ENCODE measurements at regions not wholly inside any gene's neighbourhood (a gene's known extent, or its start where the extent isn't known, plus 50 kb on each side); places are given as distances from the start of the nearest gene placed in this dataset.

DNA sequence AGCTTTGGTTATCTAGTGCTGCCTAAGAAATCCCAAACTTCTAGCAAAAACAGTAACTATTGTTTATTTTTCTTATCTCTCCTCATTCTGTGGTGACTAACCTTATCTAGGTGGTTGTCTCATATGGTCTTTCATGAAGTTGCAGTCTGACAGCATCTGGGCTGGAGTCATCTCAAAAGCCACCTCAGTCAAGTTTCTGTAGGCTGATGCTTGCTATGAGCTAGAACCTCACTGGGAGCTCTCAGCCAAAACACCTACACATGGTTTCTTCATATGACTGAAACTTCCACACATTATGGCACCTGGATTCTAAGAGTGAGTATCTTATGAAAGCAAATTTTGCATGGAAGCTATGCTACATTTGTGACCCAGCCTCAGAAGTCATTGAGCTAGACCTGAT, 596.4 kb upstream of the VRK2 start:
- DNase-seq (ENCODE audit: low read depth) (no peak), FAIRE-seq (no peak)
- no peaks in the 10 kb centered on the region for H3K27me3 ChIP-seq (ENCODE audit: control insufficient read depth, insufficient read depth, low read length)
- no peaks in the 10 kb centered on the region for H3K36me3 ChIP-seq (ENCODE audit: control insufficient read depth, insufficient read depth, low read length)
- no peak overlapping the region for H3K4me3 ChIP-seq (ENCODE audit: low read depth, low read length)
- TF ChIP-seq, protein P1, sequence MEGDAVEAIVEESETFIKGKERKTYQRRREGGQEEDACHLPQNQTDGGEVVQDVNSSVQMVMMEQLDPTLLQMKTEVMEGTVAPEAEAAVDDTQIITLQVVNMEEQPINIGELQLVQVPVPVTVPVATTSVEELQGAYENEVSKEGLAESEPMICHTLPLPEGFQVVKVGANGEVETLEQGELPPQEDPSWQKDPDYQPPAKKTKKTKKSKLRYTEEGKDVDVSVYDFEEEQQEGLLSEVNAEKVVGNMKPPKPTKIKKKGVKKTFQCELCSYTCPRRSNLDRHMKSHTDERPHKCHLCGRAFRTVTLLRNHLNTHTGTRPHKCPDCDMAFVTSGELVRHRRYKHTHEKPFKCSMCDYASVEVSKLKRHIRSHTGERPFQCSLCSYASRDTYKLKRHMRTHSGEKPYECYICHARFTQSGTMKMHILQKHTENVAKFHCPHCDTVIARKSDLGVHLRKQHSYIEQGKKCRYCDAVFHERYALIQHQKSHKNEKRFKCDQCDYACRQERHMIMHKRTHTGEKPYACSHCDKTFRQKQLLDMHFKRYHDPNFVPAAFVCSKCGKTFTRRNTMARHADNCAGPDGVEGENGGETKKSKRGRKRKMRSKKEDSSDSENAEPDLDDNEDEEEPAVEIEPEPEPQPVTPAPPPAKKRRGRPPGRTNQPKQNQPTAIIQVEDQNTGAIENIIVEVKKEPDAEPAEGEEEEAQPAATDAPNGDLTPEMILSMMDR (IDR thresholded peaks at IDR 0.05; ENCODE audit: insufficient read depth, low read length, severe bottlenecking), result no peak

DNA sequence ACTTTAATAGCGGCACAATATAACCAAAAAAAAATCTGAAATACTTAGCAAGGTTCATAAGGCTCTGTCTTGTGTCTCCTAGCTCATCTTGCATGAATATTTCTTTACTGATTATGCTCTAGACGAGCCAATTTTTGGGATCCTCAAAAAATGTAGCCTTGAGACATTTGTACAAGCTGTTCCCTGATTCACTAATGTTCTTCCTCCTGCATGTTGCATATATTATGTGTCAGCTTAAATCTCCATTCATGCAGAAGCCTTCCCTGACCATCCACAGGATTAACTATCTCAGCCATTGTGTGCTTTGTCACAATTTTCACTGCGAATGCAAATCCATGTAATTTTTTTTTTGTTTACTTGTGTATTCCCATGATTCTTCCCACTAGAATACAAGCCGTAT, 594.0 kb upstream of the VRK2 start:
- DNase-seq (ENCODE audit: low read depth) (no peak), FAIRE-seq (no peak)
- Histone ChIP-seq H3K36me3 (ENCODE audit: control insufficient read depth, insufficient read depth, low read length) (no peaks in the 10 kb centered on the region), H3K27me3 (ENCODE audit: control insufficient read depth, insufficient read depth, low read length) (no peaks in the 10 kb centered on the region), H3K4me3 (ENCODE audit: low read depth, low read length) (no peak overlapping the region)
- TF ChIP-seq, protein P1 (IDR thresholded peaks at IDR 0.05; ENCODE audit: insufficient read depth, low read length, severe bottlenecking), result no peak

DNA sequence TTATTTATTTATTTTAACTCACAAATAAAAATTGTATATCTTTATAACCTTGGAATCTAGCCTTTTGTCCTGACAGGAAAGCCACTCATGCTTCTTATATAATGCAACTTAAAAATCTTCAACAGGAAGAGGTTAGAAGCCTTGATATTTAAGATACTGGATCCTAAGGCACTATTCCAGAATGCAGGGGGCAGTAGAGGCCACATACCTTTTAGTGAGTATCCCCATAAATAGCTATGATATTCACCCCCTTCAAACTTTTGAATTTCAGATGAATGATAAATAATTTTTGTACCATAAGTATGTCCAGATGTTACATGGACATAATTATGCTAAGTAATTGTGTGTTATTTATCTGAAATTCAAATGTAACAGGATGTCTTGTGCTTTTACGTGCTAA, 592.7 kb upstream of the VRK2 start:
- Histone ChIP-seq H3K27me3 (ENCODE audit: control insufficient read depth, insufficient read depth, low read length) (no peaks in the 10 kb centered on the region), H3K36me3 (ENCODE audit: control insufficient read depth, insufficient read depth, low read length) (no peaks in the 10 kb centered on the region), H3K4me3 (ENCODE audit: low read depth, low read length) (no peak overlapping the region)
- DNase-seq (ENCODE audit: low read depth) (no peak), FAIRE-seq (no peak)
- TF ChIP-seq, protein P1 (IDR thresholded peaks at IDR 0.05; ENCODE audit: insufficient read depth, low read length, severe bottlenecking), result no peak

DNA sequence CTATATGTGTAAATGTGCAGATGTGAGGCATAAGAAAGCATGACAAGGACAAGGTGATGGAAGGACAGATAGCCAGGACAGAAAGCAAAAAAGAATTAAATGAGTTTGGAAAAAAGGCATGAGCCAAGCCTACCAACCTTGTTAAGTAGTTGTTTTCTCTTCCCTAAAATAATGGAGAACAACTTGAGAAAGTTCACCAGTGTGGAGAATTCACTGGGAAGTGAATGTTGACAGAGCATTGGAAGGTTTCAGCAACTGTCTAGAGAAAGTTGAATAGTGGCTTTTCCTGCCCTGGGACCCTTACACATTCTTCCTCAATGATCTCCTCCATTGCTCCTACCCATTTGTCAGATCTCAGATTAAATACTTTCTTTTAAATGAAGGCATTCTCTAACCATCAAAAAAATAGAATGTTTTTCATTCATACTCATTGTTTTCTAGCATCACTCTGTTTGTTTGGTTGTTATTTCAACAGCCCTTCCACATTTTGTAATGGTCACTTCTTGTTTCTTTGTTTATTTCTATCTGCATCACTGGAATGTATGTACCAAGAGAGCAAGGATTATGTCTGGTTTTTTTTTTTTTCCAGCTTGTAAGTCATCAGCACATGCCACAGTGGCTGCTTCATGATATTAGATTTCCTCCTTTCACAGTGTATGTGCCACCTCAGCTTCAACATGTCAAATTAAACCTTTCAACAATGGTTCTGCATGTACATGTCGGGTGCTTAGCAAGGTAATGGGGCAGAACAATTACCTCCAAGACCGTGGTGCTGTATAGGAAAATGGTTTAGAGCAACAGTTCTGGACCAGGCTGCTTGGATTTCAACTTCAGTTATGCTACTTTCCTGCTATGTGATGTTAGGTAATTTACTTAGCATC, 586.0 kb upstream of the VRK2 start:
- no peaks in the 10 kb centered on the region for H3K27me3 ChIP-seq (ENCODE audit: control insufficient read depth, insufficient read depth, low read length)
- no peak for DNase-seq (ENCODE audit: low read depth)
- H3K4me3 ChIP-seq (ENCODE audit: low read depth, low read length), result no peak overlapping the region
- no peaks in the 10 kb centered on the region for H3K36me3 ChIP-seq (ENCODE audit: control insufficient read depth, insufficient read depth, low read length)
- TF ChIP-seq, protein P1 (IDR thresholded peaks at IDR 0.05; ENCODE audit: insufficient read depth, low read length, severe bottlenecking), result no peak
- FAIRE-seq, result no peak

DNA sequence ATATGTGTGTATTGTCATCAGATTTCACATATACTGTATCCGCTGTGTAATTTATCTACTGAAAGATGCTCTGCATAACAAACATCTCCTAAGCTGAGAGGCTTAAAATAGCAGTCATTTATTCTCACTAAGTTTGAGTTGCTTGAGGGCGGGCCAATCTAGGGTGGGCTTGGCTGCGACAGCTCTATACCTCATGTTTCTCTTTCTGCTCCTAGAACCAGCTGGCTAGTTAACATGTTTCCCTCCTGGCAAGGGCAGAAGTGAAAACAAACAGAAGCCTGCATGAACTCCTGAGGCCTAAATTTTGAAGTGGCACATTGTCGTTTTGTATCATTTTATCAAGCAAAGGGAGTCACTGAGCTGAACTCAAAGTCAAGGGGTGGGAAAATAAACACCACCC, 585.0 kb upstream of the VRK2 start:
- H3K27me3 ChIP-seq (ENCODE audit: control insufficient read depth, insufficient read depth, low read length), result no peaks in the 10 kb centered on the region
- no peak for FAIRE-seq
- no peaks in the 10 kb centered on the region for H3K36me3 ChIP-seq (ENCODE audit: control insufficient read depth, insufficient read depth, low read length)
- H3K4me3 ChIP-seq (ENCODE audit: low read depth, low read length), result no peak overlapping the region
- no peak for DNase-seq (ENCODE audit: low read depth)
- TF ChIP-seq, protein P1 (IDR thresholded peaks at IDR 0.05; ENCODE audit: insufficient read depth, low read length, severe bottlenecking), result no peak

DNA sequence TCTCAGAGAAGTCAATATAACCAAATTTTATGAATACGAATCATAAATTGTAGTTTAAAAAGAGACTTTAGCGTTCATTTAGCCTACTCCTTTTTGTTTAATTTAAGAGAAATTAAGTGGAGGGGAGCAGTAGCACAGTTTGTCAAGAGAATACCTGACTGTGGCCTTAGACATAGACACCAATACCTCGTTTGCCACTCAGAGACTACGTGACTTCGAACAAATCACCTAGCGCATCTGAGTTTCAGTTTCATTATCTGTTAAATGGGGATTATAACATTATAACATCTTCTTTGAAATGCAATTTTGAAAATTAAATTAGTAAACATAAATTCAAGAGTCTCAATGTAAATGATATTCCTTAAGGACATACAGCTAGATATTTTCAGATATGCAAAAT, 581.5 kb upstream of the VRK2 start:
- no peaks in the 10 kb centered on the region for H3K27me3 ChIP-seq (ENCODE audit: control insufficient read depth, insufficient read depth, low read length)
- DNase-seq (ENCODE audit: low read depth), result no peak
- H3K36me3 ChIP-seq (ENCODE audit: control insufficient read depth, insufficient read depth, low read length), result no peaks in the 10 kb centered on the region
- FAIRE-seq, result no peak
- TF ChIP-seq, protein P1 (IDR thresholded peaks at IDR 0.05; ENCODE audit: insufficient read depth, low read length, severe bottlenecking), result no peak
- no peak overlapping the region for H3K4me3 ChIP-seq (ENCODE audit: low read depth, low read length)
